Endothelial cell of umbilical vein (primary cell): ENCODE measurements at regions not wholly inside any gene's neighbourhood (a gene's known extent, or its start where the extent isn't known, plus 50 kb on each side); places are given as distances from the start of the nearest gene placed in this dataset.
A peak's percentile ranks its signal among the peaks of the same experiment; 100 is the strongest.

ENCODE experiments used
- BruUV-seq: library from RNA; stranded (reverse); fragments of 400-500 nt; replicated peaks from 2 replicates; lab custom pipeline; 2021; lab: Mats Ljungman, UMichigan
- CTCF ChIA-PET: fragments of 300-600, 350-600 bp; sonication (Branson Sonifier 250); formaldehyde crosslinking; loops from one replicate; lab custom pipeline; 2021; ENCODE audit warnings: antibody characterized with exemption, inconsistent platforms; lab: Charles Lee
- POLR2A ChIA-PET: fragments of 300-600, 350-600 bp; sonication (Branson Sonifier 250); formaldehyde crosslinking; loops from one replicate; lab custom pipeline; 2021; ENCODE audit warnings: antibody characterized with exemption, inconsistent platforms; lab: Charles Lee
- DNase-seq: peaks from one replicate; pipeline ENCODE4 v3.0.0-alpha.2; 2011; ENCODE audit warnings: low read depth, low spot score
- FAIRE-seq: peaks from 2 replicates; lab custom pipeline; 2011; peaks lifted over from hg19 to GRCh38; lab: Jason Lieb, UNC
- H2AFZ ChIP-seq: 2 replicates; pipeline ENCODE4 v1.6.0; 2012; ENCODE audit warnings: low read depth, low read length, control low read depth, inconsistent platforms
- H3K27ac ChIP-seq: 2 replicates; pipeline ENCODE4 v1.5.1; 2011; ENCODE audit warnings: low read depth, mild to moderate bottlenecking, control low read depth, low read length, moderate library complexity; ENCODE audit not compliant: insufficient read depth
- H3K27me3 ChIP-seq, 2 experiments: 2 replicates each; pipeline versions ENCODE4 v1.6.0 to v1.6.1; 2011; ENCODE audit warnings: low read length in 2 of 2, mixed read lengths in 1 of 2; ENCODE audit not compliant: control insufficient read depth in 2 of 2, insufficient read depth in 2 of 2
- H3K36me3 ChIP-seq, 2 experiments: 2 replicates in 1 of 2; 3 replicates in 1 of 2; pipeline ENCODE4 v1.5.1; 2011; ENCODE audit warnings: low read length in 2 of 2, mild to moderate bottlenecking in 1 of 2, moderate library complexity in 1 of 2; ENCODE audit not compliant: control insufficient read depth in 2 of 2, insufficient read depth in 2 of 2; ENCODE audit errors: extremely low read depth in 1 of 2
- H3K4me1 ChIP-seq: 3 replicates; pipeline ENCODE4 v1.5.1; 2011; ENCODE audit warnings: mild to moderate bottlenecking, low read length; ENCODE audit not compliant: control insufficient read depth, insufficient read depth; ENCODE audit errors: extremely low read depth
- H3K4me2 ChIP-seq: 2 replicates; pipeline ENCODE4 v1.6.1; 2011; ENCODE audit warnings: low read length, control low read depth, mixed read lengths; ENCODE audit not compliant: insufficient read depth
- H3K4me3 ChIP-seq, 3 experiments: fragments of 200-600 bp in 1 of 3; sonication (generic), shearing (Covaris generic) in 1 of 3; replicated peaks in 1 of 3; 2 replicates each; pipeline ENCODE4 v1.5.1; 2011 to 2016; ENCODE audit warnings: control low read depth in 3 of 3, low read length in 3 of 3, mild to moderate bottlenecking in 2 of 3, inconsistent platforms in 1 of 3, low read depth in 1 of 3, moderate library complexity in 1 of 3; ENCODE audit not compliant: insufficient read depth in 1 of 3
- H3K79me2 ChIP-seq: 2 replicates; pipeline ENCODE4 v1.6.0; 2012; ENCODE audit warnings: low read length, inconsistent platforms; ENCODE audit not compliant: control insufficient read depth, insufficient read depth
- H3K9ac ChIP-seq: replicated peaks from 2 replicates; pipeline ENCODE3; 2011; ENCODE audit warnings: low read length, control low read depth; ENCODE audit not compliant: insufficient read depth; ENCODE audit errors: extremely low read depth
- H3K9me1 ChIP-seq: replicated peaks from 3 replicates; pipeline ENCODE4 v1.6.0; 2011; ENCODE audit warnings: mild to moderate bottlenecking, low read length; ENCODE audit not compliant: control insufficient read depth, insufficient read depth; ENCODE audit errors: extremely low read depth
- H3K9me3 ChIP-seq: replicated peaks from 2 replicates; pipeline ENCODE4 v1.5.1; 2012; ENCODE audit warnings: low read length, inconsistent platforms; ENCODE audit not compliant: control insufficient read depth, insufficient read depth
- H4K20me1 ChIP-seq: replicated peaks from 2 replicates; pipeline ENCODE3; 2011; ENCODE audit warnings: mild to moderate bottlenecking, low read length; ENCODE audit not compliant: control insufficient read depth, insufficient read depth; ENCODE audit errors: extremely low read depth
- CTCF ChIP-seq, 2 donors: IDR thresholded peaks; 1 replicate in 1 of 2; 2 replicates in 1 of 2; pipeline ENCODE4 v1.5.1; 2011; ENCODE audit warnings: low read length in 2 of 2, mild to moderate bottlenecking in 2 of 2, moderate library complexity in 2 of 2, control low read depth in 1 of 2, inconsistent platforms in 1 of 2, low read depth in 1 of 2; ENCODE audit not compliant: insufficient read depth in 1 of 2; ENCODE audit errors: extremely low read depth in 1 of 2
- EZH2 ChIP-seq: IDR thresholded peaks from 2 replicates; pipeline ENCODE4 v1.6.1; 2012; ENCODE audit warnings: borderline replicate concordance, low read depth, mild to moderate bottlenecking, moderate library complexity, low read length, inconsistent platforms; ENCODE audit not compliant: severe bottlenecking
- FOS ChIP-seq: IDR thresholded peaks from 2 replicates; pipeline ENCODE4 v1.6.1; 2011; ENCODE audit warnings: mild to moderate bottlenecking, low read length, moderate library complexity, borderline replicate concordance; ENCODE audit not compliant: insufficient read depth
- JUN ChIP-seq: IDR thresholded peaks from 2 replicates; pipeline ENCODE4 v1.6.1; 2011; ENCODE audit warnings: borderline replicate concordance, low read depth; ENCODE audit not compliant: insufficient read length, insufficient read depth
- MAX ChIP-seq: IDR thresholded peaks from 2 replicates; pipeline ENCODE4 v1.6.1; 2011; ENCODE audit not compliant: insufficient read depth, insufficient read length
- MYC ChIP-seq: IDR thresholded peaks from one replicate; pipeline ENCODE4 v1.6.1; 2011; ENCODE audit warnings: mild to moderate bottlenecking, low read depth, low read length
- POLR2AphosphoS5 ChIP-seq: IDR thresholded peaks from 2 replicates; pipeline ENCODE4 v1.6.1; 2012; ENCODE audit warnings: low read depth, mild to moderate bottlenecking, control low read depth, low read length, moderate library complexity; ENCODE audit not compliant: insufficient read depth
- dilution Hi-C: fragments of 300-500 bp; cut with MboI; formaldehyde crosslinking; loops from one replicate; pipeline ENCODE4 v1.15.0; 2019; ENCODE audit warnings: low sequenced_read_pairs; ENCODE audit not compliant: extremely low pct_ligation_motif_present
- intact Hi-C: fragments of 100-400 bp; cut with micrococcal nuclease; formaldehyde crosslinking; loops from one replicate; pipeline ENCODE4 v1.10.0; 2022

- TF ChIP-seq CTCF (IDR thresholded peaks at IDR 0.05; ENCODE audit: extremely low read depth in 1 of 2, insufficient read depth in 1 of 2, low read depth in 1 of 2, low read length in 2 of 2): no peak
- no peak for TF ChIP-seq FOS
- TF ChIP-seq EZH2: no peak
- no peak for TF ChIP-seq JUN
- TF ChIP-seq POLR2AphosphoS5: no peak
- TF ChIP-seq MAX: no peak
- TF ChIP-seq MYC: no peak
- H3K36me3 ChIP-seq: no peaks in the 10 kb centered on the region
- H3K9ac ChIP-seq: no peak overlapping the region
- no peaks in the 10 kb centered on the region for H4K20me1 ChIP-seq
- H3K9me3 ChIP-seq: no peaks in the 10 kb centered on the region
- CTCF ChIA-PET: no interaction called here
- no peak overlapping the region for H3K27ac ChIP-seq
- H3K27me3 ChIP-seq: no peaks in the 10 kb centered on the region
- intact Hi-C loops (no loop called here), dilution Hi-C loops (no loop called here)
- no peaks in the 10 kb centered on the region for H3K9me1 ChIP-seq
- BruUV-seq: no TSS peak
- H3K4me1 ChIP-seq: no peaks in the 10 kb centered on the region
- FAIRE-seq (no peak), DNase-seq (peak; percentile 23)
- no peak overlapping the region for H2AFZ ChIP-seq
- no peaks in the 10 kb centered on the region for H3K79me2 ChIP-seq
- POLR2A ChIA-PET: no interaction called here
- H3K4me2 ChIP-seq: no peak overlapping the region
- H3K4me3 ChIP-seq: no peak overlapping the region
Observed at GRCh38 chr6:92181347-92181746, 1238.0 kb downstream of the EPHA7 start.
